NOMO-1 treated with dmso at 0.1 percent for 144 hours (cell line): ENCODE measurements at regions not wholly inside any gene's neighbourhood (a gene's known extent, or its start where the extent isn't known, plus 50 kb on each side); places are given as distances from the start of the nearest gene placed in this dataset.
"Not testable (repeated sequence)": the region's sequence is repeated elsewhere in the genome, so short reads cannot be mapped to it uniquely, and the experiment has no call there.

Experiments
- DNase-seq: peaks from one replicate; lab custom pipeline; 2025; ENCODE audit not compliant: unreplicated experiment; lab: John Stamatoyannopoulos, UW

DNA sequence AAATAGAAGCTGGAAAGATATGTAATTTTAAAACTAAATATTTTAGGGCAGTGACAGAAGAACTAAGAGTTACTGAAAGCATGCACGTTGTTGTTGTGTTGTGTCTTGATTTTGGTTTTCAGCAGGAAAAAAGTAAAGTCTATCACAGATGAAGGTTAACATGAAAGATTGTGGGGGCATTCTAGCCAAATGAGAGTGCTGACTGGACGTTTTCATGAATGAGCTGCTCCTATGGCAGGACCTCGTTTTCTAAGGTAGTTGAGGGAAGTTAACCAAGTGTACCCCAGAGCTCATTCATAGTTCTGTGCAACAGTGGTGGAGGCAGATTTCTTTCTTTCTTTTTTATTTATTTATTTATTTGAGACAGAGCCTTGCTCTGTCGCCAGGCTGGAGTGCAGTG lies 194.6 kb upstream of the IRS2 start:
- no peak for DNase-seq

GRCh38 chr13:109979676-109980075 lies 193.3 kb upstream of the IRS2 start:
- DNase-seq = not testable (repeated sequence)

- DNase-seq = no peak
Measured at GRCh38 chr13:109979228-109979627, 192.8 kb upstream of the IRS2 start.

DNA sequence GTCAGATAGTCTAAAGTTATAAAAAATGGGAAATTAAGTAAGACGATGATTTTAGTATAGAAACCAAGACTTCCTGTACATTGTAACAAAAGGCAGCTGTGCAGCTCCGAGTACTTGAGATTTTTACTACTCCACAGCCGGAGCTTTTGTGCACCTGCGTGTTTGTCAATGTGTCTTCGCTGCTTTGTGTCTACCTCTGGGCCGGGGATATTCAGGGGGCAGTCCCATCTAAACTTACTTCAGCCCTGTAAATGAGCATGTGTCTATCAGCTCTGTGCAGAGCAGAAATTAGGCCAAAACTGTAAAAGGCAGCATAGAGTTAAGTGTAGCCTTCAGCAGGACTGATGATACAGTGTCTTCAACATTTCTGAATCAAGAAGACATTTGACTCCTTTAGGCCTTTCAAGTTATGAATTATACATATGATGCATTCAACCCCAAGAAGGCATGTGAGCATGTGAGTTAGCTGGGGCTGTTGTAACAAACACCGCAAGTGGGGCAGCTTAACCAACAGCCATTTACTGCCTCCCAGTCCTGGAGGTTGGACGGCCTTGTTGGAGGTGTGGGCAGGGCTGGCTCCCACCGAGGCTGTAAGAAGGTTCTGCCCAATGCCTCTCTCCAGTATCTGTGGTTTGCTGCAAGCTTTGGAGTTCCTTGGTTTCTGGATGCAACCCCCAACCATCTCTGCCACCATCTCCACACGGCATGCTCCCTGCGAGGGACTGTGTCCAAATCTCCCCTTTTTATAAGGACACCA lies 191.0 kb upstream of the IRS2 start:
- no peak for DNase-seq

DNA sequence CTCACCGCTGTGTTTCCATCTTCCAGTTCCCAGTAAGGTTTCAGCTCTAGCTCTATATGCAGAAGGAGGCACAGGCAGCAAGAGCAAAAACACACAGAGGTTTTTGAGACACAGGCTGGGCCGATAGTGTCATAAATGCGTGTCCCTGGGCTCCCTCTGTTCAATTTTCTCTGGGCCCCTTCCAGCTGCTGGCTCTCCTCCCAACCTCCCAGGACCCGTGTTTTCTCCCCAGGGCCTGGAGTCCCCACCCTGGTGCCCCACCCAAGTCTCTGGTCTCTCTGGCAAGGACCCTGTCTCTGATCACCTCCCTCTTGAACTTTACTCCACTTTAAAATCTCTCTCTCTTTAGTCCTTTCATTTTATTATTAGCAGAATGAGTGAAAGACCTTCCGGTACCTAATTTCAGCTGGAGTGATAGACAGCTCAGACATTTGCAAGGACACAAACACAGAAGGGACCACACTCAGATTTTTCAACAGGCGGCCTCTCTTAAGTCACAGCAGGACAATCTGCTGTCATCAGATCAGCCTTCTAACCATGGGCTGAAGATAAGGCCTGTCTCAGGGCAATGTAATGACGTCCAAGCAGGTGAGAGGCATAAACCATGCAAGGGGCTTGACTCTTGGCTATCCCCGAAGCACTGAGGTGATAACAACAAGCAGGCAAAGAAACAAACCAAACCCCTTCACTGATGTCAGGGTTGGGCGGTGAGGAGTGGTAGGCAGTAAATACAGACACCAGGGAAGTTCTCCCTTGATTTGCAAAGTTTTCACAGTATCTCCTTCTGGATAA lies 190.0 kb upstream of the IRS2 start:
- DNase-seq = no peak

DNA sequence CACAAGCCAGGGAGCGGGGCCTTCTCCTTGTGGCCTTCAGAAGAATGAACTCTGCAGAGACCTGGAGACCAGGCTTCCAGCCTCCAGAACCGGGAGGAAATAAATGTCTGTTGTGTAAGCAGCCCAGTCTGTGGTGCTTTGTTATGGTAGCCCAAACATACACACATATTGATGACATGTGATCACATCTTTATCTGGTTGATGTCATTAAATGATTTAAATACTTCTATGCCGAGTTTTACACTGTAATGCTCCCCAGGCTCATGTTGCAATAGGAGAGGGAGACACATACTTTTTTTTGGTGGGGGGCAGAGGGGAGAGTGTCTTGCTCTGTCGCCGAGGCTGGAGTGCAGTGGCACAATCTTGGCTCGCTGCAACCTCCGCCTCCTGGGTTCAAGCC lies 188.0 kb upstream of the IRS2 start:
- DNase-seq = no peak

DNA sequence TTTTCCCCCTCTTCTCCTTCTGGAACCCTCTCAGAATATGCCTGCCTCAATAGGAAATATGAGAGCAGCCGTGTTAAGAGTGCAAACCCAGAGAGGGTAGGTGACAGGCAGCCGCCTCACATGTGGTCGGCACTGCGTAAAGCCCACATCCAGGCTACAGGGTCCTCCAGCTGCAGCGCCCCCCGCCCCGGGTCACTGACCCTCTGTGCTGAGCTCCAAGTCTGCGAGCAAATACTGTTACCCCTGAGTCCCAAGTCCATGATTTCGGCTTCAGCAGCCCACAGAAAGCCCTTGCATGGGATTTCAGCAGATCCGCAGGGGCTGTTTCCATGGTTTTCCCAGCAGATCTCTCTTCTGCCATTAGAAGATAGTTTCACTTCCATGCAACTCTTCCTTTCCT lies 186.9 kb upstream of the IRS2 start:
- DNase-seq = no peak

GRCh38 chr13:109971456-109972090 lies 185.2 kb upstream of the IRS2 start:
- DNase-seq = no peak

DNA sequence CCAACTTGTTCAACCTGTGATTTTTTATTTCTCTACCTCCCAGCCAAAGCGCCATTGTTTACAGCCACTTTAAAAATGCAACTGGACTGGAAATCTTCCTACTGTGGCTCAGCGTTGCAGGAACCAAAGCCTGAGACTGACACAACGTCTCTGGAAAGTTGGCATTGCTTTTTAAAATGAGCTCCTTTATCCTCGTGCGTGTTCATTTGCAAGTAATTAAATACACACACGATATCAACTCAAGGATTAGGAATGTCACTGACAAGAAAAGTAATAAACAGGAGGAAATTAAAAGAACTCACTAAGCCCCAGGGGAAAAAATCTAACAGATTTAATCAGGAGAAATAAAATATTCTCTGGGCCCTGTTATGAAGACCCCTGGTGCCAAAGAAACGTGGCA lies 184.6 kb upstream of the IRS2 start:
- no peak for DNase-seq

GRCh38 chr13:109968876-109969577 lies 182.6 kb upstream of the IRS2 start:
- DNase-seq = peak; percentile 24

DNA sequence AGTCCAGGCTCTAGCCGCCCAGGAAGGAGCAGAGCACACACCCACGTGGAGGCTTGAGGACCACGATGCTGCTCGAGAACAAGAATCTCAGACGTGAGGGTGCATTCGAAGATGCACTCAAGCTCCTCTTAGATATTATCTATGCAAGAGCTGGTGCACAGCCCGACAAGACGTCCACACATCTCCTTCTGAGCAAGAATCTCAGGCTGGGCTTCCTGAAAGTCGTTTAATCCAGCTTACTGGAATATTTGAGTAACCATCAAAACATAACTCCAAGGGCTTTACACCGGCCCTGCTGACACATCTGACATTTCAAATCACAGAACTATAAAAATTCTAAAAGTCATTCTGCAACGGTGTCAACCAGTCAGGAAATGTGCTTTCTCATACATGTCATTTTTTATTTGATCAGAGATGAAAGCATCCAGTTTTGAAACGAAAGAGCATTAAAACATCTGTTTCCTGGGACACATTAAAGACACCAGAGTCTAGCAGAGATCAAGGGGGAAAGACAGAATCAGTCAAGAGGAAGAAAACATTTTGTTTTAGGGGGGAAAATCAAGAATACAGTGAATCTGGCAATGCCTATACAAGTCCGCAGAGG lies 177.7 kb upstream of the IRS2 start:
- DNase-seq = no peak

- no peak for DNase-seq
Measured at GRCh38 chr13:109963384-109963783, 177.0 kb upstream of the IRS2 start.

- no peak for DNase-seq
Measured at GRCh38 chr13:109959903-109960302, 173.5 kb upstream of the IRS2 start.

DNA sequence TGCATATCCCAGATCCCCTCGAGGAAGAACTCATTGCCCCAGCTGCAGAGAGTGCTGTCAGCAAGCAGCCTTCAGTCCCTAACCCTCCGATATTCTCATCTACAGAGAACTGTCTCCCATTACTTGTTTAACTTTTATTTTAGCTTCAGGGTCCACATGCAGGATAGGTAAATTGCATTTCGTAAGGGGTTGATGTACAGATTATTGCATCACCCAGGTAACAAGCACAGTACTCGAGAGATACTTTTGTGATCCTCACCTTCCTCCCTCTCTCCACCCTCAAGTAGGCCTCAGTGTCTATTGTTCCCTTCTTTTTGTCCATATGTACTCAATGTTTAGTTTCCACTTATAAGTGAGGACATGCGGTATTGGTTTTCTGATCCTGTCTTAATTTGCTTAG lies 171.5 kb upstream of the IRS2 start:
- no peak for DNase-seq

- DNase-seq = no peak
Measured at GRCh38 chr13:109955598-109955997, 169.2 kb upstream of the IRS2 start.

DNA sequence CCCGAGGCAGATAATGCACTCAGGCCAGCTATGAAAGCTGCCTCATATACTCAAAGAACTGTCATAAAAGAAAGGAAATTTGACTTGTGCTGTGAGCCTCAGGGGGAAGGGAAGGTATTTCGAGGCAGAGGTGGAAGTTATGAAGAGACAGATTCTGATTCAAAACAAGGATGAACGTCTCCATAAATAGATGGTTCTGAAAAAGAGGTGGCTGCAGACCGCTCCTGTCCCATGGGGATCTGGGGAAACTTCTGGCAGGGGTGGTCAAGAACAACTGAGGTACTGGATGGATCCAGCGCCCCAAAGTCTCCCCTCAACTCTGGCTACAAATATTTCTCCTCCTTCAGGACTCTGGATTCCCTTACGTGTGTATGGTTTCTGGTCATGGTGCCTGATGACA lies 168.1 kb upstream of the IRS2 start:
- DNase-seq = no peak

DNA sequence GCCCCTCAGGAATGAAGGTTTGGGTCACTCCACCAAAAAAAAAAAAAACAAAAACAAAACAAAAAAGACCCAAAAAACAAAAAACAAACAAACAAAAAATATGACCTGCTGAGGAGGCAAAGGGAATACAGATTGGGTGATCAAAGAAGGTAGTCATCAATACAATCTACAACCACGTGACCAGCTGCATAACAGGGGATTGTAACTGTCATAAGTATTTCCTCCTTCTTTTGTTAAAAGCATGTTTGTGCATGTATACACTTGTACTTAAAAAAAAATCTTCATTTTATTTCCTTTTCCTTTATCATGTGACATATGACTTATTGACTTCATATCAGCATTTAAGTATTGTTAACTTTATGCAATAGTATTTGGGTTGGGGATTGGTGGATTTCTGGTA lies 165.1 kb upstream of the IRS2 start:
- no peak for DNase-seq

GRCh38 chr13:109949397-109949796 lies 163.0 kb upstream of the IRS2 start:
- no peak for DNase-seq

DNA sequence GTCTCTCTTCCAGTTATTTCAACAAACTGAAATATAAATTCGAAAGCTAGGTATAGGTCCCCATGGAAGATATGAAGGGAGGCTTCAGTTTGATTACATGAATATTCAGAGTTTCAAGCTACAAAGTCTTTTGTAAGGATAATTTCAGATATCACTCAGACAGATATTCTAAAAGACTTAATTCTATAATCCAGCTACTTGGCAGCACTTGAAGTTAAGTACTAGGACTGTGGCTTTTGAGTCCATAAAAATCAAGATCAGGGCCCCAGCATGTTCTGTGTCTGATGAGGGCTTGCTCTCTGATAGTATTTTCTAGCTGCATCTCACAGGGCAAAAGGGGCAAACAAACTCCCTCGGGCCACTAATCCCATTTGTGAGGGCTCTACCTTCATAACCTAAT lies 160.6 kb upstream of the IRS2 start:
- no peak for DNase-seq

DNA sequence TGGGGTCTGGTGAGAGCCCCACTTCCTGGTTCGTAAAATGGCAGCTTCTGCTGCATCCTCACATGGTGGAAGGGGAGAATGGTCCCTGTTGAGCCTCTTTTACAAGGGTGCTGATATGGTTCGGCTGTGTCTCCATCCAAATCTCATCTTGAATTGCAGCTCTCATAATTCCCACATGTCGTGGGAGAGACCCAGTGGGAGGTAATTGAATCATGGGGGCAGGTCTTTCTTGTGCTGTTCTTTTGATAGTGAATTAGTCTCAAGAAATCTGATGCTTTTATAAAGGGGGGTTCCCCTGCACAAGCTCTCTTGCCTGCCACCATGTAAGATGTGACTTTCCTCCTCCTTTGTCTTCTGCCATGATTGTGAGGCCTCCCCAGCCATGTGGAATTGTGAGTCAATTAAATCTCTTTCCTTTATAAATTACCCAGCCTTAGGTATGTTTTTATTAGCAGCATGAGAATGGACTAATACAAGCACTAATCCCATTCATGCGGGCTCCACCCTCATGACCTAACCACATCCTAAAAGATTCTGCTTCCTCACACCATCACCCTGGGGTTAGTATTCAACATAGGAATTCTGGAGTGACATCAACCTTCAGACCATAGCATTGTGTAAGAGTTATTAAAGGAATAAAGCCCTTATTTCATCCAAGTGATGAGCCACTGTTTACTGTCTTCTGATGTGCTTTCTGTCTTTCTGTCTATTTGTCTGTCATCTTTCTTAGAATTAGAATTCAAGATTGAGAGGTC lies 159.0 kb upstream of the IRS2 start:
- DNase-seq = no peak
